ENCODE measurements at regions not wholly inside any gene's neighbourhood (a gene's known extent, or its start where the extent isn't known, plus 50 kb on each side); places are given as distances from the start of the nearest gene placed in this dataset.
"Not testable (repeated sequence)": the region's sequence is repeated elsewhere in the genome, so short reads cannot be mapped to it uniquely, and the experiment has no call there.

DNA sequence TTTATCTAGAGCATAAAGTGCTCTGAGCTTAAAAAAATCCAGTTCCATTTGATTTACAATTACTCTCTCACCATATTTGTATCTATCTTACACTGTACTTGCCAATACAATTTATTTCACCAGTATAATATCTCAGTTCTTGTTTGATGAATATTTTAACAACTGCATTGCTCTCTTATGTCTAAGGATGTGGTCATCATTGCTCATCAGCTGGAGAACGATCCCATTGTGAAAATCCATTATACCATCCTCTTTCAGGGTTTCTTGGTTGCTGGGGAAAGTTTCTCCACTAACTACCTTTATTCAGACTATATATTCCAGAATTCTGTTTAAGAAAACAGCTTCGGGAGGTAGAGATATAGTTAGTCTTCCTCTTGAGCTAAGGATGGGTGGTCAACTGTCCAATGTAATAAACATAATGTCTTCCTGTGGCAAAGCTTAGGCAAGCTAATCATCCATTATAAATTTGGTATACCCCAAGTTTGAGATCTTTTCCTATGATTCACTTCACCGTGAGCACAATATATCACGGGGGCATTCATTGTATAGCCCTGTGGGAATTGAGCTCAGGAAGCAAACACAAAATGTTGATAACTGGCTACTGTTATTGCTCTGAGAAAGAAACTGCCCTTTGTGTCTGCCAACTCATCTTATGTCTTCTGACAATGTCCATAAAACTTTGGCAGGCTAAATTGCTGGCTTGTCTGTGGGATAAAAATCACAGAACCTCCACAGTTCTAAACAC lies 2361.9 kb downstream of the ARAP2 start:
- no peak for DNase-seq (ENCODE audit: low read depth in 2 of 2)

DNA sequence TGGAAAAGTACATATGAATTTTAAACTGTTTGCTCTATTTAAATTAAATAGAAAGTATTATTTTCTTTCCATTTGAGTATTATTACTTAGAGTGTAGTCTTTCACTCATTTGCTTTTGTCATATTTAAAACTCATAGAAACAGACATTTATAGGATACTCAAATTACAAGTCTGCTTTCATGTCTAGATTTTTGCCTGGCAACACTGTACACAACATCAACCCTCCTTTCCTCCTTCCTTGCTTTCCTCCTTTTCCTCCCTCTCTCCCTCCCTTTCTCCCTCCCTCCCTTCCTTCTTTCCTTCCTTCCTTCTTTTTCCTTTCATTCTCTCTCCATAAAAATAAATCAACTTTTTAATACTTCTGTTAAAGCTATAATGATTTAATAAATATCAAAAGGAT lies 2361.2 kb downstream of the ARAP2 start:
- DNase-seq (ENCODE audit: low read depth in 2 of 2), result no peak

DNA sequence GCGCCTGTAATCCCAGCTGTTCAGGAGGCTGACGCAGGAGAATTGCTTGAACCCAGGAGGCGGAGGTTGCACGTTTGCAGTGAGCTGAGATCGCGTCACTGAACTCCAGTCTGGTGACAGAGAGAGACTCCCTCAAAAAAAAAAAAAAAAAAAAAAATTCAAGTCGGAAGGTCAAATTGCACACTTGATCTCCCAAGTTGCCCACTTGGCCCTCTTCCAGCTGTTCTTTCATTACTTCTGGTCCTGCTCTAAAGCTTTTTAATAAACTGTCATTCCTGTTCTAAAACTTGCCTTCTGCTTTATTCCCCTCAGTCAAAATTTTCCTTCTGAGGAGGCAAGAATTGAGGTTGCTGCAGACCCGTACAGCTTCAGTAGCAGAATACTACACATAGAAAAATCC lies 2358.0 kb downstream of the ARAP2 start:
- DNase-seq (ENCODE audit: low read depth in 2 of 2), result no peak

DNA sequence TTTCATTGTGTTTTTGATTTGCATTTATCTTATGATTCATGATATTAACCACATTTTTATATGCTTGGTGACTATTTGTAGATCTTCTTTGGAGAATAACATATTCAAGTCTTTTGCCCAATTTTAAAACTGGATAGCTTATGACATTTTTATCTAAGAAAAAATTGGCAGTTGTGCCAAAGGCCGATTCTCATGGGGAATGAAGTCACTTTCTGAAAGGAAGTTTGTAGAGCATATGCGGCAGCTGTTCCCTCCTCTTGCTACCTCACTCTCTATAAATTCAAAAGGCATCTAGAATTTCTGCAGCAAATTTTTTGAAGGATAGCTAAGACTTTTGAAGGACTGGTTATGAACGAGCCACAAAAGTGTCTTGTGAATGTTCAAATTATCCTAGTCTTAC lies 2353.5 kb downstream of the ARAP2 start:
- DNase-seq (ENCODE audit: low read depth in 2 of 2), result no peak

DNA sequence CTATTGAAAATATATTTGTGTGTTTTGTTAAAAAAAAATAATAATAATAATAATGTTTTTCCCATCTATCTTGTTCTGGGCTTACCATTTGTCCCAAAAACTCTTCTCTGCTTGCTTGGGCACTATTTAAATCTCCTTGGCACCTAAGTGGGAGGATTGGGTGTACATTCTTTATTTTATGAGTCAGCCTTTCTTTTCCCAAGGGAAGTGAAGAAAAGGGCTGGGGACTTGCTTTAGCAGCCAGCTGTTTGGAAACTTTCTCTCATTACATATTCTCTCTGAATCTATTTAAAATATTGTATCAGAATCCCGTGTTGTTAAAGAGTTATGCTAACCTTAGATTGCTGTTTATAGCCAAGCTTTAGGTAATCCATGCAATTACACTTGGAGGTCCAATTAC lies 2332.4 kb downstream of the ARAP2 start:
- DNase-seq (ENCODE audit: low read depth in 2 of 2), result no peak

DNA sequence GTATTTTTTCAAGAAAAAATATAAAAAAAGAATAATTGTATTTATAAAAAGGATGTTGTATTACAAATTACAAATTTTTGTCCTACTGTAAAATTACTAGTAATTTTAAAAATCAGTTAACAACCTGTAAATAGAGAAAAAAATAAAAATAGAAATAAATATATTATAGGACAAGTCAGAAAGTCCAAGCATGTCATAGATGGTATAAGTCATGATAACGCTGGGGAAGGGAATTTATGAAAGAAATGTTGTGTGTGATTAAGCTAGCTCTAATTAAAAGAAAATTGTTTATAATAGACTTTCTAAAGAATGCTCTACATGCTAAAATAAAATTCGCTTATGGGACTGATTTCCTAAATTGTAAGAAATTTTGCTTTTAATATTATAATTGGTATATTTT lies 2329.9 kb downstream of the ARAP2 start:
- no peak for DNase-seq (ENCODE audit: low read depth in 2 of 2)

DNA sequence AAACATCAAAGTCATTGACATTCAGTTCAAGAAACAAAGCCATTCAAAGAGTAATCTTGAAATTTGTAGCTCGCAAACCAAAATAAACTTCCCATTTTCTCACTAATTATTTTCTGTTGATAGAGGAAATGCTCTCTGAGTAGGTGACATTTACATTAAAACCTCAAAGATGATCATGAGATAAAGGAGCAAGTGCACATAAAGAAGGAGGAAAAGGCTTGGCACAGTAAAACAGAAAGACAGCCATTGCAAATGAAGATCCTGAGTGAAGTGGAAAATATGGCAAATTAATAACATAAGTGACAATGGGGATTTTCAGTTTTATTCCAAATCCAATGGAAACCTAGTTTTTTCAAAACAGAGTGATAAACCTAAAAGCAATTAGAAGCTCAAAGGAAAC lies 2320.8 kb downstream of the ARAP2 start:
- DNase-seq (ENCODE audit: low read depth in 2 of 2), result no peak

DNA sequence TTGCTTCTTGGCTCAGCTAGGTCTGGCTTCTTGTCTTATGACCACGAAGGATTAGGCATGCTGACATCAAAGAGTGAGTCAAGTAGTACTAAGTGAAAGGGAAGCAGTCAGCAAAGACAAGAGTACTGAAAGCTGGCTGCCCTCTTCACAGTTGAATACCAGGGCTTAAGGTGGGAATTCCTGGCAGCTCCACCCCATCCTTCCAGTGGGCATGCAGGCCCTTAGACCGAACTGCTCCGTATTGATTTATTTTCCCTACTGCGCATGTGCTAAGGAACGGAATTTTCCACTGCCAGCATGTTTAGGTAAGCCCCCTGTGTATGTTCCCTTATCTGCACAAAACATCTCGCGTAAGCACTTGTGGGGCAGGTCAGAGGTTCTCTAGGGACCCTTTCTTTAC lies 2320.1 kb downstream of the ARAP2 start:
- no peak for DNase-seq (ENCODE audit: low read depth in 2 of 2)

DNA sequence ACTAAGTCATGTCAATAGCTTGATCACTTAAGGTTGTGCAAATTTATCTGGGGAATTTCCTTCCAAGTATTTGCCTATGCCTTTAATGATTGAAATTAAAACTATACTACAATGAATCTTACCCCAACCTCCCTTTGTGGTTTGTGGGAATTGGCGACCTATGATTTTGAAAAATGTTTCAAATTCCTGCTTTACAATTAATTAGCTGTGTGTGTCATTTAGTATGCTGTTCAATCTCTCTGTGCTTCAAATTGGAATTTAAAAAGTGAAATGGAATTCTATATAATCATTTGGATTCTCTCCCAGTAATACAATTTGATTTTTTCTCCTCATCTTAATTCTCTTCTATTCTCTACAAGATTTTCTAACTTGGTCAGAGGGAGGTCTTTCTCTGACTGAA lies 2319.5 kb downstream of the ARAP2 start:
- no peak for DNase-seq (ENCODE audit: low read depth in 2 of 2)

DNA sequence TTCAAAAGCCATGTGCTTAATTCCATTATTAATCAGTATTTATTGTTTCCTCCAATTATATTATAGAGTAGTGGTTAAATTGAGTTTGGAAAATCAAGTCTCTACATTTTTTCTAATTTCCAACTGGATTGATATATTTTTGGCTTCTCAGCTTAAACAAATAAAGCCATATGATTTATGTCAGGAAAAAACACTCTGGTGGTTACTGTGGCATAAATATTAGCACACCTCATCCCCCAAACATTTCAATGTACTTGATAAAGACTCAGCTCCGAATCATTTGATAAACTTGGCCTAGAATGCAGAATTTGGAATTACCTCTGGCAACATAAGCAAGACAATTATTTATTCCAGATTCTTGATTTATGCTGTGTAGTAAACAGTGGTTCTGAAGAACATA lies 2313.8 kb downstream of the ARAP2 start:
- no peak for DNase-seq (ENCODE audit: low read depth in 2 of 2)

DNA sequence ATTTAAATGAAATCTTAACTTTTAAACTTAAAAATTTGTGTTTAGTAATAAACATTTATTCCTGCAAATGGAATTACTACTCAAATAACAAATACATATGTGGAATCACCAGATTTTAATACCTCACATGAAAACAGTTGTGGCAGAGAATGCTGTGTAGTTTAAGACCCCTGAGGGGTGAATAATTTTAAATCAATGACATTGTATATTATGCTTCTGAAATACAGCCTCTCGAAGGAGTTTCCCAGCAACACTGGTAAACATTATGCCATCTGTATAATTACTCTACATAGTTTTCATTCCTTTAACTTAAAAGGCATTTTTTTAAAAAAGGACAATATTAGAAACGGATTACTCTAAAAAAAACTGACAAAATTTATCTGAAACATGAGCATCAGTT lies 2313.3 kb downstream of the ARAP2 start:
- no peak for DNase-seq (ENCODE audit: low read depth in 2 of 2)

DNA sequence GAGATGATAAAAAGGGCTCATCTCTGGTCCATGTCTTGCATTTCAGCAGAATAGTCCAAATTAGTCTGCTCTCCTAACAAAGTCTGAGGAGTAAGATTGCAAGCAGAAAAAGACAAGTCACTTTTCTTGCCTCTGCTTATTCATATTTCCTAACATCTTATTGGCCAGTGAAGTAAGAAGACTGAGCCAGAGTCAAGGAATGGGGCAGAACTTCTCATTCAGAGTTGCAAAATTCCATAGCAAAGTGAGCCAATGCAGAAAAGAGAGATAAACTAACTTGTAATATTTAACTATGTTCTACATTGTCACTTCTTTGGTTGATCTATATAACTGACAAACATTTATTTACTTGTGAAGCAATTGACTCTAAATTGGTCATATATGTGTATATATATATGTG lies 2304.0 kb downstream of the ARAP2 start:
- DNase-seq (ENCODE audit: low read depth in 2 of 2), result no peak

DNA sequence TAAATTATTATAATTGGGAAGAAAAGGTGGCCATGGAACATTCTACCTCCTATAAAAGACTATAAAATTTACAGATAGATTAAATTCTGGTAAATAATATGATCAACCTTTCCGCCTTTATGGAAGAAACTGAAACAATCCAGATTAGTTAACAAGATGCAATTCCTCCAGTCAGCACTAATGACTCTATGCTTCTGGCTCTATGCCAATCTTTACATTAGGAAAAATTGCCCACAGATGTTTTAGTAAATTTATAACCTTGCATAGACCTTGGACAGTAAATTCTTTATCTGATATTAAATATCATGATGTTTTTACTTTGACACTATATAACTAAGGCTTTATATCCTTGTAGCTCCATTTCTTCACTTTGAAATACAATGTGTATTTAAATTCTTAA lies 2302.5 kb downstream of the ARAP2 start:
- DNase-seq (ENCODE audit: low read depth in 2 of 2), result no peak

DNA sequence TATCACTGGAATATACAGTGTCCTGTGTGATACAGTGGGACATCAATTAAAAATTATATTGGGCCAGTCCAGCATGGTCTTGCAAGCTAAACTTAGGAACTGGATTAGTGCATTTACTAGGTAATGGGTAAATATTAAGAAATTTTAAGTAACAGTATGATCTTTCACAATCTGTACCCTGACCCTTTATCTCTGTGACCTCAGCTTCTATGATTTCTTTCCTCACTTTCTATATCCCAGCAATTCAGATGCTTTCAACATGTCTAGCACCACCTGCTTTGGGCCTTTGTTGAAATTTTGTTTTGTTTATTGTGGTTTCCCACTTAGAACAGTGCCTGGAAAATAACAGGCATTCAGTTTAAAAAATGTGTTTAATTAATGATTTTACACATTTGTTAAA lies 2295.4 kb downstream of the ARAP2 start:
- no peak for DNase-seq (ENCODE audit: low read depth in 2 of 2)

DNA sequence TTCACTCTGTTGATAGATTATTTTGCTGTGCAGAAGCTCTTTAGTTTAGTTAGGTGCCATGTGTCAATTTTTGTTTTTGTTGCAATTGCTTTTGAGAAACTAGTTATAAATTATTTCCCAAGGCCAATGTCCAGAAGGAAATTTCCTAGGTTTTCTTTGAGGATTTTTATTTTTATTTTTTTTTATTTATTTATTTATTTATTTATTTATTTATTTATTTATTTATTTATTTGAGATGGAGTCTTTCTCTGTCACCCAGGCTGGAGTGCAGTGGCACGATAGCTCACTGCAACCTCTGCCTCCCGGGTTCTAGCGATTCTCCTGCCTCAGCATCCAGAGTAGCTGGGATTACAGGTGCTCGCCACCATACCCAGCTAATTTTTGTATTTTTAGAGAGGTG lies 2290.5 kb downstream of the ARAP2 start:
- DNase-seq (ENCODE audit: low read depth in 2 of 2), result not testable (repeated sequence)

DNA sequence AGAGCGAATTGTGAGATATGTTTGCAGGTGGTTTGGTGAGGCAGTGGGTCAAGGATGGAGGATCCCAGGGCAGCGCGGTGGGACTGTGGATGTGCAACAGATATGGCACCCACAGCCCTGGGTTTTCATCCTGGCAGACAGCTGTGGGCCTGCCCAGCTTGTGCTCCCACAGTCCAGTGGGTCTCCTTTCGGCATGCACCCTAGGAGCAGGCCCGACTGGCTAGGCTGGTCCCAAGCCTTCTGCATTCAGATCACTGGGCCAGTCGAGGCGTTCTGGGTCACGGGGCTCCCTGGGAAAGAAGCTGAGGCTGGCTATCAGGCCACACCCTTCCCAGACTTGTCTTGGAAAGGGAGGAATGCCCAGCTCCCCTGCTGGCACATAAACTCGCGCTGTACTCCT lies 2289.6 kb downstream of the ARAP2 start:
- no peak for DNase-seq (ENCODE audit: low read depth in 2 of 2)

DNA sequence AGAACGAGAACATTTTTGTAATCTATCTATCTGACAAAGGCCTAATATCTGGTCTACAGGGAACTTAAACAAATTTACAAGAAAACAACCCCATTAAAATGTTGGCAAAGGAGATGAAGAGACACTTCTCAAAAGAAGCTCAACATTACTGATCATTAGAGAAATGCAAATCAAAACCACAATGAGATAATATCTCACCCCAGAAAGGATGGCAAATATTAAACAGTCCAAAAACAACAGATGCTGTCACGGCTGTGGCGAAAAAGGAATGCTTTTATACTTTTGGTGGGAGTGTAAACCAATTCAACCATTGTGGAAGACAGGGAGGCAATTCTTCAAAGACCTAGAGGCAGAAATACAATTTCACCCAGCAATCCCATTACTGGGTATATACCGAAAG lies 2284.8 kb downstream of the ARAP2 start:
- DNase-seq (ENCODE audit: low read depth in 2 of 2), result no peak

DNA sequence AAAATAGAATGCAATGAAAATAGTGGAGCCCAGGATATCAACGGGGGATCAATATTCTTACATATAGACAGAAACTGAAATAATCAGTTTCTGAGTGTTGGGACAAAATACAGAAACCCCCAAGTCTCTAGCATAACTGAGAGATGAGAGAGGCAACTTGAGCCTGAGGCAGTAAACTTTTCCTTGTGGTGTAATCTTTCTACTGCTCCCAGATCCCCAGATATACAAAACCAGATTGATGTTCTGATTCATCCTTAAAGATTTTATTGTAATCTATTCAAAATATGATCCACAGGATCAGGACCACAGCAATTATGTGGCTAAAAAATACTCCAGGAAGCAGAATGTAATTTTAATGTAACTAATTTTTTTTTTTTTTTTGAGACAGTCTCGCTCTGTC lies 2282.6 kb downstream of the ARAP2 start:
- DNase-seq (ENCODE audit: low read depth in 2 of 2), result no peak

DNA sequence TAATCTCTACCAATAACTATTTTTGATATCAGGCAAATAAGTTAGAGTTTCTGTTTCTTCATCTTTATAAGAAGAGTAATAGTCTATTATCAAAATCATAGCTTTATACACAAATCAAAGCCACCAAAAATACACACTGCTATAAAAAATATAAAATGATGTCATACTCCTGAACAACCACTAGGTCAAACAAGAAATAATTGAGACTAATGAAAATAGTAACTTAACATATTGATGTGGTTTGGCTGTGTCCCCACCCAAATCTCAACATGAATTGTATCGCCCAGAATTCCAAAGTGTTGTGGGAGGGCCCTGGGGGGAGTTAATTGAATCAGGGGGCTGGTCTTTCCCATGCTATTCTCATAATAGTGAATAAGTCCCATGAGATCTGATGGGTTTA lies 2277.5 kb downstream of the ARAP2 start:
- no peak for DNase-seq (ENCODE audit: low read depth in 2 of 2)

DNA sequence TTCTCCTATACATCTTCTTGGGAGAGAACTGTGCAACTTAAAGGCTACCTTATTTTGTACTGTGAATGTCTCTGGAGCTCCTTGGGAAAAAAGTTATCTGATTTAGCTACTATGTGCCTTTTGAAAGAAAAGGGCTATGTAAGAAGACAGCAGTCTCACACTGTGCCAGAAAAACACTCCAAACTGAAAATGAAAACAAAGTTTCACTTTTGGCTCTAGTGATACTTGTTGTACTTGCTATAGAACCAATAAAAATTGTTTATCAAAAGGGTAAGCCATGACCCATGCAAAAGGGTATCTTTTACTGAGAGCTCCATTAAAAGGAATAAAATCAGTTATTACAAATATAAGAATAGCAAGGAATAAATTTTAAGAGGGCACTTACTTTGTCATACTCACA lies 2270.0 kb downstream of the ARAP2 start:
- DNase-seq (ENCODE audit: low read depth in 2 of 2), result no peak

DNA sequence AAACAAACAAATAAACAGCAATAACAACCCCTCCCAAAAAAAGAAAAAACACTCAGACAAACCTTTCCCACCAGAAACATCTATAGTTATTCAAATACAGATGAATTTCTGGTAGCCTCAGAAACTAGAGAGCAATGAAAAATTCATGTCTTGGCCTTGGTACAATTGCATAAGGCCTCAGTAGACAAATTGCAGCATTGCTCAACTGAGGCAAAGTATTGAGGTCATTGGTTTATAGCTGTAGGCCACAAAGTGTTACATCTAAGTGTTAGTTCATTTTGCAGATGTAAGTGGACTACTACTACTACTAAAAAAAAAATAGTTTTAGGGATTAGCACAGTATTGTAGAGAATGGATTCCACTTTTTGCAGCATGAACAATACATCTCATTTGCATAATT lies 2268.3 kb downstream of the ARAP2 start:
- DNase-seq (ENCODE audit: low read depth in 2 of 2), result no peak

DNA sequence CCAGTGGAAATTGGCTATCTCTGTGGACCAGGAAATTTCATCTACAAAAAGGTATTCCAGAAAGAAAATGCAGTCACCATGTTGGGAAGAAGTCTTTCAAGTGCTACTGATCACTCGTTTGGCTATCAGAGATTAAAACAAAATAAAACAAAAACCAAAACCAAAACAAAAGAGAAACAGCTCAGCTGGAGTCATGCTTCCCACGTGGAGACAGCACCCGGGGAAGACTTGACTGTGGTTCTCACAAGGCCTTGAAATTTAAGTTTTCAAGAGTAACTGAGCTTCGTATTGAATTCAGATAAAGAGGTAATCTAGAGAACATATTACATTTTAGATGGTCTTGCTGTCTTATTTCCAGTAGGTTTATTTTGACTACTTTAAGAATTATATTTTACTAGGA lies 2264.5 kb downstream of the ARAP2 start:
- not testable (repeated sequence) for DNase-seq (ENCODE audit: low read depth in 2 of 2)

DNA sequence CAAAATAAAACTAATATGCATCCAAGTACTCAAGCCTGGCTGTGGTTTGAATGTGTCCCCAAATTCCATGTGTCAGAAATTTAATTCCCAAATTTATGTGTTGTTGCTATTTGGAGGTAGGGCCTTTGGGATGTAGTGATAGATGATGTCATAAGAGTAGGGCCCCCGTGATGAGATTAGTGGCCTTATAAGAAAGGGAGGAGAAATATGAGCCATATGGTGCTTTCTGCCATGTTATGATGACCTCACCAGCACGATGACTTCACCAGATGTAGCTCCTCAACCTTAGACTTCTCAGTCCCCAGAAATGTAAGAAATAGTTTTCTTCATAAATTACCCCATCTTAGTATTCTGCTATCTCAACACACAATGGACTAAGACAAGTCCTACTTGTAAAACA lies 2264.0 kb downstream of the ARAP2 start:
- DNase-seq (ENCODE audit: low read depth in 2 of 2), result no peak

DNA sequence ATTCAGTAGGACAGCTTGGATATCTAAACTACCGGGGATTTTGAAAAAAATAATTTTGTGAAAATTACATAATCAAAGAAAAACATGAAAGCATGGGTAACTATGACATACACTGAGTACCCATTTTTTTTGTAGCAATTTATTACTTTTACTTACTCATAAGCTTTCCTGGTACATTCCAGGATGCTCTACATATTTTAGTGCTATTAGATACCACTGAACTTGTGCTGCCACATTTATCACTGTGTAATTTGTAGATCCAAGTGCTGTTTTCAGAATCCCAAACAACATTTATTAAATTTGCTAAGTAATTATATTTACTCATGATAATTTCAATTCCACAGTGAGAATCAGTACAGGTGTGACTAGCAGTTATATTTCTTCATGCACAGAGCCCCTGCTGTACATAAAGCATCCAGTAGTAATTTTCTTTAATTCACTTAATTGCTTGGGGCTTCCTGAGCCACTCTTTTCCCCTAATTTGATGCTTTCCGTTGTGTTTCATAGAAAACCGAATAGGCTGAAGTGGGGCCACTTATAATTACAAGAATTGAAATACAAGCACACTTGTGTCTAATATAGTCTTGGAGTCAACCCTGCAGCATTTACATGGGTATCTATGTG lies 2254.4 kb downstream of the ARAP2 start:
- no peak for DNase-seq (ENCODE audit: low read depth in 2 of 2)

Measured in stimulated activated CD8-positive, alpha-beta memory T cell treated with anti-CD3 and anti-CD28 coated beads, Interleukin-2, amount 100 ng/mL, for 48 hours (primary cell).